GM12892 (cell line): ENCODE measurements at regions not wholly inside any gene's neighbourhood (a gene's known extent, or its start where the extent isn't known, plus 50 kb on each side); places are given as distances from the start of the nearest gene placed in this dataset.

Experiments used
- DNase-seq: peaks from one replicate; pipeline ENCODE4 v3.0.0; 2011; ENCODE audit not compliant: insufficient read length
- FAIRE-seq: peaks from 2 replicates; lab custom pipeline; 2011; peaks lifted over from hg19 to GRCh38; lab: Jason Lieb, UNC
- POLR2A ChIP-seq: IDR thresholded peaks from 2 replicates; pipeline ENCODE4 v1.6.1; 2011; ENCODE audit warnings: low read depth, low read length, control low read depth
- POLR2AphosphoS5 ChIP-seq: IDR thresholded peaks from 2 replicates; pipeline ENCODE4 v1.6.1; 2011; ENCODE audit warnings: low read depth, low read length, control low read depth
- TAF1 ChIP-seq: IDR thresholded peaks from 2 replicates; pipeline ENCODE4 v1.6.1; 2011; ENCODE audit warnings: low read depth, mild to moderate bottlenecking, control low read depth, low read length, borderline replicate concordance

DNA sequence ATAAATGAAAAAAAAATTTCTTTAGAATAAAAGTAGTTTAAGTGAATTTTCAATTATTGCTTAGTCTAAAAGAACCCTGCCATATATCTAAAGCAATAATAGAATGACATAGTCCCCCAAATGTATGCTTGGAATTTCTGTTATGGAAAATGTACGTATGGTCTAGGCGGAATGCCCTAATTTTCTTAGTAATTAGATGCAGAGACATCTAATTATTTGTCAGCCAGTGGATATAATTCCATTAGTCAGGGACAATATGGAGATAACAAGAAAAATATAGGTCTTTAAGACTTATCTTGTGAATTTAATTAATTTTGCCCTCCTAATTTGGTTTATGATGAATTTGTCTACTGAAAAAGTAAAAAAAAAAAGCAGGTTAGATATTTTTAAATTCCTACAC, 460.9 kb upstream of the SOX11 start:
- FAIRE-seq (no peak), DNase-seq (no peak)
- TF ChIP-seq POLR2AphosphoS5 (no peak), TAF1 (no peak), POLR2A (no peak)

DNA sequence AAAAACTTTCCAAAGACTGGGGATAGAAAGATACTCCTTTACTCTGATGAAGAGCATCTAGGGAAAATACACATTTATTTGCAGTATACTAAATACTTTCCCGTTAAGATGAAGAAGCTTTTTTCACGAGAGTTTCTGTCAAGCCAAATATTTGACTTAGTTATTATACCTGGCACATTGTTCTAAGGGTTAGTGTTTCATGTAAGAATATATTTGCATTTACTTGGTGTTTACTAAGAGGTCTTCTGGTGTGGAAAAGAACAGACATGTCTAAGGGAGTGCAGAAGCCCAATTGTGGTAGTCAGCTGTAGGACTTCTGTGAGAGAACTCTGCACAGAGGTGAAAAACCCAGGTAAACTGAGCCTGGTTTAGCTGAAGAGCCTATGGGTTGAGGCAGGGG, 457.6 kb upstream of the SOX11 start:
- no peak for DNase-seq
- no peak for FAIRE-seq
- TF ChIP-seq POLR2A (no peak), TAF1 (no peak), POLR2AphosphoS5 (no peak)

DNA sequence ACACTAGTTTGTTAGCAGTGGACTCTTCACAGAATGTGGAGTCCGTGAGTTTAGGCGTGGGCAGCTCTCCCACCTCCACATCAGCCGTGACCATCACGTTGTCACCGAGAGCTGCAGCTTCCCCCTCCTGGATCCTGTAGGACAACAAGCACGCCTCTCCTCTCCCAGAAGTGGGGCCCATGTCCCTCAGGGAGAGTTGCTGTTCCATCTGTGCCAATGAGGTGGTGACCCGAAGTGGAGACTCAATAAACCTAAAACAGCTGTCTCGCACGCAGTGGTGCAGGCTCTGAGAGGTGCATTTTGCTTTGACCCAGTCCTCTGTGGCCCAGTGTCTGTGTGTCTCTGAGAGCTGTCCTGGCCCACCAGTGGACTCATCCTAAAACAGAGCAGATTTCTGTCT, 456.5 kb upstream of the SOX11 start:
- no peak for DNase-seq
- TF ChIP-seq TAF1 (no peak), POLR2A (no peak), POLR2AphosphoS5 (no peak)
- FAIRE-seq, result no peak

DNA sequence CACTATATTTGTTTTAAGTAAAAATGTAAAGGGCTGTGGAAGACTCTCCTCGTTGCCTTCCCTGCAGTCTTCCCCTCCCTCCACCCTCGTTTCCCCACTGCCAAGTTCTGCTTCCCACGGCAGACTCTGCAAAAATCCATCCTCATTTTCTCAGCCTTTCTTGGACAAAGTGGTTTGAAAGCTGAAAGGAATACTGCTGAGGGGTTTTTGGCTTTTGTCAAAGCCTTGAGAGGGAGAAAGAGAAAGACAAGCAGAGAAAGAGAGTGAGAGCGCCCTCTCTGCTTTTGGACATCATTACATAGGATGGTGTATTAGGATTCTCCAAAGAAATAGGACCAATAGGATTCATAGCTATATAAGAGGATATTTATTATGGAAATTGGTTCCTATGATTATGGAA, 455.9 kb upstream of the SOX11 start:
- DNase-seq, result no peak
- no peak for TF ChIP-seq POLR2A
- TF ChIP-seq POLR2AphosphoS5, result no peak
- TF ChIP-seq TAF1, result no peak
- no peak for FAIRE-seq

DNA sequence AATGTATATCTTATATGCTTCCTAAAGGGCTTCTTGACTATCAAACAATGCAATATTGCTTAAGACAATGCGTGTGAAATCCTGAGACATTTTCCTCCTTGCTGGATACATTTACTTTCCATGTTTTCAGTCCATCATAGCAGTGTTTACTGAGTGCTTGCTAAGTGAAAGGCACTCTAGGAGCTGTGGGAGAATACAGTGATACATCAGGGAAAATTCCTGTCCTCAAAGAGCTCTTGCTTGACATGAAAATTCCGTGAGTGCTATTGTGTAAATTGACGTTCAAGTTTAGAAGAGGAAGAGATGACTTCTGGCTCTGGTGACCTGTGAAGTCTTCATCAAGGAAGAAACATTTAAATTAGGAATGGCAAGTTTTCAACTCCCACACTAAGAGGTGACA, 449.4 kb upstream of the SOX11 start:
- no peak for FAIRE-seq
- no peak for TF ChIP-seq POLR2AphosphoS5
- no peak for TF ChIP-seq TAF1
- no peak for TF ChIP-seq POLR2A

DNA sequence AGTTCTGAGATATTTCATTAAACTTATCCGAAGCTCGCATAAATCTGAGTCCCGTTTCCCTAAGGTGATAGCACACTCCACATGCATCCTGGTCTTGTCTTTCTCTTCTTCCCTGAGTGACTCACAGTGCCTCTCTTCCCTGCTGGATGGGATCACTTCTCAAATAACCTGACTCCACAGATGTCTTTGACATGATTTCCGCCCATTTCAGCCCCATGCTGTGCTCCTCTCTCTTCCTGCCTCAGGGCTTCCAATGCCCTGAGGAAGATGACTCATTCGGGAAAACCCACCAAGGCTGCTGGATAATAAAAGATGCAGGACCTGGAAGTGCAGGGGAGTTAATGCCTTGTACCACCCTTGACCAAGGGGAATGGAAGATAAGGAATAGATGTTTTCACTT, 441.7 kb upstream of the SOX11 start:
- FAIRE-seq (no peak), DNase-seq (no peak)
- TF ChIP-seq POLR2AphosphoS5 (no peak), POLR2A (no peak), TAF1 (no peak)

More for the DNA sequence above, 449.4 kb upstream of the SOX11 start:
- DNase-seq, result no peak

DNA sequence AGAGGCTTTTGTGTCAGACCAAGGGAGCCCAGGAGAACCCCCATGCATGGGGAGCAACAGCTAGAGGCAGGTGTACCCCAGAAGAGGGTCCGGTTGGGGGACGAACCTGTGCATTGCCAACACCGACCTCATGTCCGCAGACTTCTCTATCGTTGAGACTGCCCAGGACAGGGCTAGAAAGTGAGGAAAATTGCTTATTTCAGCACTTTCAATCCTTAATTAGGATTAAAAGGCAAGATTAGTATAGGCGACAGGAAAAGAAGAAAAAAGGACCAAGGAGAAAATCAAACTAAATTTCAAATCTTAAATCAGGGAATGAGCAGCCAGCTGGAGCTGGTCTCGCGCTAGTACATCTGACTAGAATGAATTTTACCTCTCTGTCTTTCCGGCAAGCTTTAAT, 438.9 kb upstream of the SOX11 start:
- FAIRE-seq (no peak), DNase-seq (no peak)
- no peak for TF ChIP-seq POLR2AphosphoS5
- no peak for TF ChIP-seq POLR2A

DNA sequence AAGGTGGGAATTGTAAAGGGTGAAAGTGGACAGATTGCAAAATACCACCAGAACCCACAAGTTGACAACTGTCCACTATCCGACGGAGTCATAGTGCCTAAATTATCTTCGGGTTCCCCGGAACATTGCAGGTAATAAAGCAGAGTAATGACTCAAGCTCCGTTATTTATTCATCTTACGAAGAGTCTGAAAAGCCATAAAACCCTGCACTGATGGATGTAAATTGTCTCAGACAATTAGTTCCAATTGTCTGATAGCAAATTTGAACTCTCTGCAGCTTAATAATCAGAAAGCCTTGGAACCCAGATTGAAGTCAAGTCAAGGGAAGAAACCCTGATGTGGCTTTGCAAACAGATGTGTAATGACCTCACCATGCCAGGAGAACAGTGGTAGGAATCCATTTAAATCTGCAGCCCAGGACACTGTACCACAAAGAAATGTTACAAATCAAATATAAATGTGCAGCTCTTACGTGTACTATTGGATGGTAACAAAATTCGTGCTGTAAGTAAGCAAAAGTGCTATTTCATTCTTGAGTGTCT, 437.3 kb upstream of the SOX11 start:
- FAIRE-seq, result no peak
- no peak for DNase-seq
- TF ChIP-seq TAF1 (no peak), POLR2A (no peak), POLR2AphosphoS5 (no peak)

DNA sequence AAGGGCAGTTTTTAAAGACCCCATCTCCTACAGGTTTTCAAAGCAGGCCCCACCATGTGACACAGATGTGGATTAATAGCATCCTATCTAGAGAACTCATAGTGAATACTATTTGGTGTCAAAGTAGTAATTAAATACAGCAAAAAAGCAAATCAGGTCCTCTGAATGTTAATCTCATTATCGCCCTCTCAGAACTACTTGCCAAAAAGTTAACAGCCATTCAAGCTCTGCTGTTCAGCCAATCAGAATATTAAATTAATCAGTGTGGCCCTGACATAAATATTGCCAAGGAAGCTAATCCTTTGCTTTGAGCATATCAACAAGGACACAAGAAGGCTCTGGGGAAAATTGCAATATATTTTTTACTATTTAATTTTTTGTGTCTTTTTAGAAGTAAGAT, 428.9 kb upstream of the SOX11 start:
- DNase-seq, result no peak
- no peak for FAIRE-seq
- TF ChIP-seq TAF1, result no peak
- TF ChIP-seq POLR2AphosphoS5, result no peak
- TF ChIP-seq POLR2A, result no peak

DNA sequence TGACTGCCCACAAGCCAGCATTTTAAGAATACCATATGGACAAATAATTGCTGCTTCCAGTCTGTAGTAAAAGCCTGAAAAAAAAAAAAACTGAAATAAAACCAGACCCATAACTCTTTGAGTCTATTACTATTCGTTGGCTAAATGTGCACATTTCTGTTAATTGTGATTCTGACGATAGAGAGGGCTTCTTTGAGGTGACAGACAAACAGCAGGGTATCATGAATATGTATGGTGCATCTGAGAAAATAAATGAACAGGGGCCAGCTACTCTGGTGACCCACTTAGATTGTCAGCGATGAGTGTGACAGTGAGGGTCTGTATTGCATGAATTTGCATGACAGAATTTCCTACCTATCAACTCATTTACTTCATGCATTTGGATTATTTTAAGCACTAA, 427.8 kb upstream of the SOX11 start:
- TF ChIP-seq POLR2A, result no peak
- TF ChIP-seq POLR2AphosphoS5, result no peak
- TF ChIP-seq TAF1, result no peak
- DNase-seq (no peak), FAIRE-seq (no peak)

DNA sequence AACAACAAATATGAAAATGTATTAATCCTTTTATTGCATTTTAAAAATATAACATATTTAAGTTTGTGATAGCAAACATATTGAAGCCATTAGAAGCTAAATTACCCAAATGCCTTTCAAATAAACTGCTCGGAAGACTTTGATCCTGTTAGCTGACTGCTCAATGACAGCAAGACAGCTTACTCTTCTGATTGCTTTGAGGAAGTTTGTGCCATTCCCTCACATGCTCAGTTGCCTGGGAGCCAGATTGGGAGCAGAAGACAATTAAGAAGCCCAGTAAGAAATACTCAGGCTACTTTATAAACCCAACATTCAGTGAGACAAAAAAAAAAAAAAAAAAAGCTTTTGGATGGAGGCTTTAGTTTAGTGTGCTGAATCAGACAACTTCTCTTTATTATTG, 407.1 kb upstream of the SOX11 start:
- DNase-seq, result no peak
- TF ChIP-seq POLR2A (no peak), TAF1 (no peak), POLR2AphosphoS5 (no peak)
- no peak for FAIRE-seq

DNA sequence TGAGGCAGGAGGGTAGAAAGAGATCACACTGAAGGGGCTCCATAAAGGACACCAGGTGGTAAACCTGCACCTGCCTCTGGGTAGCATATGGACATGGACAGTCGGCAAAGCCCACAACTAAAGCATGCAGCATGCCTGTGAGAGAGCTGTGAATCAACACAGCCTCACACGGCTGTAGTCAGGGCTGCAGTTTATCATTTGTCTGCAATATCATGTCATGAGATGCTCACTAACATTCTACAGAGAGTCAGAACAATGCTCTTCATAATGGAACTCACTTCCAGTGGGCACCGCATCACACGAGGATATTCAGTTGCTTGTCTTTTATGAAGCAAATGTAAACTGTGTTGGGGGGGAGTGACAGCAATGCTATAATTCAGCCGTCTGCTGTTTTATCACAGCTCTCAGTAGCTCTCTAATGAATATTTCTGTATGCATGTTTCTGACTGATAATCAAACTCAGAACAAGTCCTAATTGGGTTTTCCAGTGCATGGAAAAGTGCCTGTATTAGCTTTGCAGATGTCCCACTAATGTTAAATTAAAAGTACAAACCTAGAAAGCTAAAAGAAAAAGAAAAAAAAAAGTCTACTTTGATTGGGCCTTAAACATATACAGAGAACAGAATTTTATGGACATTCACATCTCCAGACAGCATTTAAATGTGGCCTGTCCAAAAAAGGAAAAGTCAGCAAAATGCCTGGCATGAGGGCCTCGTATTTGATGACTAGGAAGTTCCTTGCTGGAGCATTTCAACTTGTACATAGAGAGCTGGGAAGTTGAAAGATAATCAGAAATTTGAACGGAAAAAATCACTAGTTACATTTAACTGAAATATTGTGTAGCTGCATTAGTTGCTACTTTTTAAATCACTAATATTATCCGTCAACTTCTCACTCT, 406.1 kb upstream of the SOX11 start:
- DNase-seq, result no peak
- TF ChIP-seq POLR2AphosphoS5 (no peak), POLR2A (no peak), TAF1 (no peak)
- no peak for FAIRE-seq
